Naive thymus-derived CD4-positive, alpha-beta T cell (primary cell): ENCODE measurements at regions not wholly inside any gene's neighbourhood (a gene's known extent, or its start where the extent isn't known, plus 50 kb on each side); places are given as distances from the start of the nearest gene placed in this dataset.
"Not testable (repeated sequence)": the region's sequence is repeated elsewhere in the genome, so short reads cannot be mapped to it uniquely, and the experiment has no call there.

Experiments
- ATAC-seq: fragments of 150-1000 bp; cut with Tn5 transposase; 2 replicates; pipeline ENCODE4 v1.10.0; 2021; ENCODE audit warnings: mild to moderate bottlenecking, moderate library complexity
- CTCF ChIA-PET: fragments of 350-600 bp; sonication (Branson Sonifier 250); formaldehyde crosslinking; loops from one replicate; lab custom pipeline; 2021; ENCODE audit warnings: antibody characterized with exemption; lab: Charles Lee
- POLR2A ChIA-PET: fragments of 350-600 bp; sonication (Branson Sonifier 250); formaldehyde crosslinking; loops from one replicate; lab custom pipeline; 2021; ENCODE audit warnings: antibody characterized with exemption, inconsistent platforms; lab: Charles Lee
- DNase-seq, 9 donors: peaks; one replicate each; pipeline versions ENCODE4 v3.0.0 to v3.0.0-alpha.2; 2020 to 2022; ENCODE audit warnings: mixed read lengths in 1 of 9
- H3K27ac ChIP-seq: one replicate; pipeline ENCODE4 v1.7.0; 2013; ENCODE audit warnings: mild to moderate bottlenecking, low read depth, low read length, moderate library complexity
- H3K27me3 ChIP-seq, 2 donors: one replicate each; pipeline ENCODE4 v1.7.0; 2013; ENCODE audit warnings: low read length in 2 of 2, mild to moderate bottlenecking in 2 of 2, moderate library complexity in 2 of 2; ENCODE audit not compliant: control insufficient read depth in 2 of 2, insufficient read depth in 2 of 2
- H3K36me3 ChIP-seq, 3 experiments: 1 replicate in 2 of 3; 2 replicates in 1 of 3; pipeline ENCODE4 v1.7.0; 2013; ENCODE audit warnings: low read length in 3 of 3, mild to moderate bottlenecking in 3 of 3, moderate library complexity in 1 of 3; ENCODE audit not compliant: insufficient read depth in 3 of 3, control insufficient read depth in 2 of 3
- H3K4me1 ChIP-seq, 2 donors: one replicate each; pipeline ENCODE4 v1.7.0; 2013; ENCODE audit warnings: low read length in 2 of 2, mild to moderate bottlenecking in 2 of 2, moderate library complexity in 1 of 2; ENCODE audit not compliant: control insufficient read depth in 2 of 2, insufficient read depth in 2 of 2
- H3K4me3 ChIP-seq: 2 replicates; pipeline ENCODE4 v1.7.0; 2013; ENCODE audit warnings: mild to moderate bottlenecking, low read length
- H3K9me3 ChIP-seq, 3 experiments: 1 replicate in 2 of 3; 2 replicates in 1 of 3; pipeline ENCODE4 v1.7.0; 2013; ENCODE audit warnings: low read length in 3 of 3; ENCODE audit not compliant: control insufficient read depth in 2 of 3
- H3K27ac Mint-ChIP-seq, 9 donors: one replicate each; pipeline ENCODE4 v1.8.0; 2020 to 2022; ENCODE audit warnings: mixed read lengths in 9 of 9, mild to moderate bottlenecking in 8 of 9, moderate library complexity in 5 of 9, inconsistent platforms in 2 of 9
- H3K27me3 Mint-ChIP-seq, 5 donors: one replicate each; pipeline ENCODE4 v1.8.0; 2021 to 2022; ENCODE audit warnings: mixed read lengths in 5 of 5, mild to moderate bottlenecking in 1 of 5
- H3K36me3 Mint-ChIP-seq, 5 donors: one replicate each; pipeline ENCODE4 v1.8.0; 2020 to 2022; ENCODE audit warnings: mixed read lengths in 5 of 5, mild to moderate bottlenecking in 3 of 5, inconsistent platforms in 1 of 5
- H3K4me1 Mint-ChIP-seq, 7 donors: one replicate each; pipeline ENCODE4 v1.8.0; 2020 to 2022; ENCODE audit warnings: mixed read lengths in 7 of 7, mild to moderate bottlenecking in 3 of 7, inconsistent platforms in 1 of 7
- H3K4me3 Mint-ChIP-seq, 10 donors: one replicate each; pipeline ENCODE4 v1.8.0; 2020 to 2022; ENCODE audit warnings: mild to moderate bottlenecking in 10 of 10, mixed read lengths in 10 of 10, moderate library complexity in 6 of 10, inconsistent platforms in 2 of 10
- H3K9me3 Mint-ChIP-seq, 11 donors: one replicate each; pipeline ENCODE4 v1.8.0; 2020 to 2022; ENCODE audit warnings: mixed read lengths in 11 of 11, mild to moderate bottlenecking in 4 of 11, inconsistent platforms in 1 of 11, moderate library complexity in 1 of 11
- intact Hi-C, 2 donors: fragments of 100-400 bp; cut with micrococcal nuclease; formaldehyde crosslinking; loops; one replicate each; pipeline ENCODE4 v1.15.1; 2023

GRCh38 chr20:51175156-51175555 is 152.2 kb upstream of the KCNG1 start:
- H3K36me3 Mint-ChIP-seq, result no peaks in the 10 kb centered on the region
- peaks cover 0 to 1% of the 10 kb centered on the region in 2 donors for H3K27me3 ChIP-seq
- no peaks in the 10 kb centered on the region for H3K36me3 ChIP-seq
- no peaks in the 10 kb centered on the region for H3K9me3 ChIP-seq
- peaks cover 0 to 4% (median 0%) of the 10 kb centered on the region in 11 donors for H3K9me3 Mint-ChIP-seq
- no peaks in the 10 kb centered on the region for H3K4me1 ChIP-seq
- no peak overlapping the region for H3K27ac ChIP-seq
- ATAC-seq, result no peak
- DNase-seq, result no peak
- no peak overlapping the region for H3K4me3 ChIP-seq
- ChIA-PET POLR2A (no interaction called here), CTCF (no interaction called here)
- H3K4me3 Mint-ChIP-seq, result no peak overlapping the region
- no peak overlapping the region for H3K27ac Mint-ChIP-seq
- no peaks in the 10 kb centered on the region for H3K4me1 Mint-ChIP-seq
- H3K27me3 Mint-ChIP-seq, result peaks cover 22 to 50% (median 41%) of the 10 kb centered on the region in 5 donors
- intact Hi-C loops, result no loop called here

- CTCF ChIA-PET, result no interaction called here
- H3K4me3 ChIP-seq, result no peak overlapping the region
- intact Hi-C loops, result no loop called here
- DNase-seq, result no peak
- Mint-ChIP-seq H3K4me1 (no peaks in the 10 kb centered on the region), H3K27me3 (peaks cover 23 to 49% (median 35%) of the 10 kb centered on the region in 5 donors), H3K36me3 (no peaks in the 10 kb centered on the region), H3K4me3 (no peak overlapping the region), H3K27ac (no peak overlapping the region), H3K9me3 (peaks cover 0 to 9% (median 0%) of the 10 kb centered on the region in 11 donors)
- H3K4me1 ChIP-seq, result no peaks in the 10 kb centered on the region
- ATAC-seq, result no peak
- no peaks in the 10 kb centered on the region for H3K36me3 ChIP-seq
- POLR2A ChIA-PET, result no interaction called here
- no peaks in the 10 kb centered on the region for H3K9me3 ChIP-seq
- H3K27me3 ChIP-seq, result peaks cover 0 to 4% of the 10 kb centered on the region in 2 donors
- no peak overlapping the region for H3K27ac ChIP-seq
These were observed 151.6 kb upstream of the KCNG1 start for GRCh38 chr20:51174536-51174935.

- Histone ChIP-seq H3K27ac (no peak overlapping the region), H3K4me1 (no peaks in the 10 kb centered on the region), H3K36me3 (no peaks in the 10 kb centered on the region), H3K27me3 (peaks cover 0 to 4% of the 10 kb centered on the region in 2 donors), H3K9me3 (no peaks in the 10 kb centered on the region), H3K4me3 (no peak overlapping the region)
- H3K27ac Mint-ChIP-seq, result no peak overlapping the region
- no peak overlapping the region for H3K4me3 Mint-ChIP-seq
- peaks cover 0 to 2% (median 0%) of the 10 kb centered on the region in 7 donors for H3K4me1 Mint-ChIP-seq
- no peak for ATAC-seq
- H3K9me3 Mint-ChIP-seq, result peaks cover 0 to 9% (median 0%) of the 10 kb centered on the region in 11 donors
- intact Hi-C loops, result no loop called here
- DNase-seq, result no peak
- H3K27me3 Mint-ChIP-seq, result peaks cover 22 to 55% (median 37%) of the 10 kb centered on the region in 5 donors
- ChIA-PET POLR2A (no interaction called here), CTCF (no interaction called here)
- H3K36me3 Mint-ChIP-seq, result no peaks in the 10 kb centered on the region
These were observed 149.9 kb upstream of the KCNG1 start for GRCh38 chr20:51172558-51173428.

- DNase-seq (no peak), ATAC-seq (no peak)
- H3K4me1 ChIP-seq, result no peaks in the 10 kb centered on the region
- Mint-ChIP-seq H3K36me3 (peaks cover 0 to 3% (median 0%) of the 10 kb centered on the region in 5 donors), H3K9me3 (peaks cover 0 to 9% (median 3%) of the 10 kb centered on the region in 11 donors), H3K27me3 (peaks cover 14 to 54% (median 32%) of the 10 kb centered on the region in 5 donors), H3K4me3 (no peak overlapping the region), H3K4me1 (peaks cover 0 to 2% (median 0%) of the 10 kb centered on the region in 7 donors), H3K27ac (no peak overlapping the region)
- H3K36me3 ChIP-seq, result no peaks in the 10 kb centered on the region
- CTCF ChIA-PET, result no interaction called here
- no peak overlapping the region for H3K27ac ChIP-seq
- intact Hi-C loops, result no loop called here
- no peak overlapping the region for H3K4me3 ChIP-seq
- POLR2A ChIA-PET, result no interaction called here
- peaks cover 0 to 4% of the 10 kb centered on the region in 2 donors for H3K27me3 ChIP-seq
- H3K9me3 ChIP-seq, result no peaks in the 10 kb centered on the region
These were observed 148.2 kb upstream of the KCNG1 start for GRCh38 chr20:51171141-51171540.

- no peak overlapping the region for H3K27ac ChIP-seq
- intact Hi-C loops, result no loop called here
- Mint-ChIP-seq H3K4me3 (no peak overlapping the region), H3K36me3 (peaks cover 0 to 3% (median 0%) of the 10 kb centered on the region in 5 donors), H3K27ac (no peak overlapping the region), H3K9me3 (peaks cover 0 to 9% (median 3%) of the 10 kb centered on the region in 11 donors), H3K4me1 (peaks cover 0 to 2% (median 0%) of the 10 kb centered on the region in 7 donors), H3K27me3 (peaks cover 14 to 50% (median 27%) of the 10 kb centered on the region in 5 donors)
- H3K4me3 ChIP-seq, result no peak overlapping the region
- ChIA-PET CTCF (no interaction called here), POLR2A (no interaction called here)
- no peaks in the 10 kb centered on the region for H3K36me3 ChIP-seq
- no peaks in the 10 kb centered on the region for H3K4me1 ChIP-seq
- peaks cover 0 to 4% of the 10 kb centered on the region in 2 donors for H3K27me3 ChIP-seq
- DNase-seq (no peak), ATAC-seq (no peak)
- no peaks in the 10 kb centered on the region for H3K9me3 ChIP-seq
These were observed 146.9 kb upstream of the KCNG1 start for GRCh38 chr20:51169813-51170212.

- peaks cover 10 to 43% (median 22%) of the 10 kb centered on the region in 5 donors for H3K27me3 Mint-ChIP-seq
- POLR2A ChIA-PET, result not testable (repeated sequence)
These were observed 145.0 kb upstream of the KCNG1 start for GRCh38 chr20:51167911-51168310.

More at GRCh38 chr20:51167911-51168310, 145.0 kb upstream of the KCNG1 start:
- H3K4me3 Mint-ChIP-seq, H3K9me3 ChIP-seq, H3K4me1 ChIP-seq, H3K27ac Mint-ChIP-seq, H3K36me3 ChIP-seq, H3K27ac ChIP-seq, H3K4me3 ChIP-seq, H3K27me3 ChIP-seq, DNase-seq, intact Hi-C loops, ATAC-seq, H3K9me3 Mint-ChIP-seq, H3K4me1 Mint-ChIP-seq, H3K36me3 Mint-ChIP-seq: not testable (repeated sequence)
- CTCF ChIA-PET, result interaction anchor here (0.6 kb wide), 1 partner anchor 20 kb away, joined by 4 read pairs; no protein-coding TSS in a partner anchor
